ENCODE measurements at regions not wholly inside any gene's neighbourhood (a gene's known extent, or its start where the extent isn't known, plus 50 kb on each side); places are given as distances from the start of the nearest gene placed in this dataset.

- no peak for TF ChIP-seq CTCF (conservative IDR thresholded peaks at IDR 0.05)
These were observed 926.3 kb downstream of the FSTL5 start for GRCh38 chr4:161237495-161237894.

GRCh38 chr4:161225327-161225726 is 938.5 kb downstream of the FSTL5 start:
- H3K27ac ChIP-seq: no peak overlapping the region
- no peak for TF ChIP-seq CTCF (conservative IDR thresholded peaks at IDR 0.05)

More at GRCh38 chr4:161237495-161237894, 926.3 kb downstream of the FSTL5 start:
- H3K27ac ChIP-seq: no peak overlapping the region

GRCh38 chr4:161222889-161223288 is 940.9 kb downstream of the FSTL5 start:
- H3K27ac ChIP-seq: no peak overlapping the region
- TF ChIP-seq CTCF (conservative IDR thresholded peaks at IDR 0.05): no peak

- H3K27ac ChIP-seq: no peak overlapping the region
- TF ChIP-seq CTCF (conservative IDR thresholded peaks at IDR 0.05): no peak
These were observed 955.2 kb downstream of the FSTL5 start for GRCh38 chr4:161208564-161208963.

- H3K27ac ChIP-seq: no peak overlapping the region
These were observed 957.2 kb downstream of the FSTL5 start for GRCh38 chr4:161206528-161207080.

GRCh38 chr4:161203865-161204264 is 959.9 kb downstream of the FSTL5 start:
- no peak for TF ChIP-seq CTCF (conservative IDR thresholded peaks at IDR 0.05)
- H3K27ac ChIP-seq: no peak overlapping the region

More at GRCh38 chr4:161206528-161207080, 957.2 kb downstream of the FSTL5 start:
- TF ChIP-seq CTCF (conservative IDR thresholded peaks at IDR 0.05): no peak

- no peak for TF ChIP-seq CTCF (conservative IDR thresholded peaks at IDR 0.05)
- H3K27ac ChIP-seq: no peak overlapping the region
These were observed 965.9 kb downstream of the FSTL5 start for GRCh38 chr4:161197912-161198311.
